KMS-11 (cell line): ENCODE measurements at regions not wholly inside any gene's neighbourhood (a gene's known extent, or its start where the extent isn't known, plus 50 kb on each side); places are given as distances from the start of the nearest gene placed in this dataset.
"Not testable (repeated sequence)": the region's sequence is repeated elsewhere in the genome, so short reads cannot be mapped to it uniquely, and the experiment has no call there.

Experiments
- H2AFZ ChIP-seq: fragments of 200-600 bp; sonication (generic); 2 replicates; pipeline ENCODE4 v1.6.1; 2016; ENCODE audit warnings: antibody characterized with exemption, mixed run types, low read depth
- H3K27ac ChIP-seq: fragments of 200-600 bp; sonication (generic); 2 replicates; pipeline ENCODE4 v1.6.1; 2016; ENCODE audit warnings: mild to moderate bottlenecking, mixed run types
- H3K27me3 ChIP-seq: fragments of 200-600 bp; sonication (generic); 2 replicates; pipeline ENCODE4 v1.6.1; 2017; ENCODE audit warnings: mild to moderate bottlenecking, low read depth, mixed run types, moderate library complexity; ENCODE audit not compliant: insufficient read depth
- H3K36me3 ChIP-seq: fragments of 200-600 bp; sonication (generic); 2 replicates; pipeline ENCODE4 v1.6.1; 2017; ENCODE audit warnings: mild to moderate bottlenecking, mixed run types; ENCODE audit not compliant: insufficient read depth
- H3K4me1 ChIP-seq: fragments of 200-600 bp; sonication (generic); 2 replicates; pipeline ENCODE4 v1.6.1; 2016; ENCODE audit warnings: mild to moderate bottlenecking, low read depth, mixed run types; ENCODE audit not compliant: poor library complexity, severe bottlenecking
- H3K4me2 ChIP-seq: fragments of 200-600 bp; sonication (generic); 2 replicates; pipeline ENCODE4 v1.7.0; 2016; ENCODE audit warnings: mild to moderate bottlenecking, mixed run types
- H3K4me3 ChIP-seq: fragments of 200-600 bp; sonication (generic); IDR thresholded peaks from 2 replicates; pipeline ENCODE4 v1.6.1; 2017; ENCODE audit warnings: low read depth, low read length, mixed read lengths; ENCODE audit not compliant: insufficient read depth
- H3K79me2 ChIP-seq: fragments of 200-600 bp; sonication (generic); 2 replicates; pipeline ENCODE4 v1.6.1; 2016; ENCODE audit warnings: low read depth, mixed run types; ENCODE audit not compliant: insufficient read depth
- H3K9ac ChIP-seq: fragments of 200-600 bp; sonication (generic); 2 replicates; pipeline ENCODE4 v1.6.1; 2016; ENCODE audit warnings: mild to moderate bottlenecking, mixed run types
- H4K20me1 ChIP-seq: fragments of 200-600 bp; sonication (generic); 2 replicates; pipeline ENCODE4 v1.6.1; 2016; ENCODE audit warnings: mild to moderate bottlenecking, mixed run types; ENCODE audit not compliant: insufficient read depth
- CTCF ChIP-seq: fragments of 200-600 bp; sonication (generic); conservative IDR thresholded peaks from 2 replicates; pipeline ENCODE4 v1.6.1; 2017; ENCODE audit warnings: low read depth, mild to moderate bottlenecking, antibody characterized with exemption, low read length, moderate library complexity, mixed read lengths

GRCh38 chr5:43833961-43834360 lies 231.0 kb downstream of the NNT start:
- no peak overlapping the region for H3K27ac ChIP-seq
- no peaks in the 10 kb centered on the region for H3K27me3 ChIP-seq
- no peak overlapping the region for H3K4me2 ChIP-seq
- no peak overlapping the region for H3K4me3 ChIP-seq
- no peaks in the 10 kb centered on the region for H3K79me2 ChIP-seq
- H3K9ac ChIP-seq, result no peak overlapping the region
- H3K36me3 ChIP-seq, result no peaks in the 10 kb centered on the region
- no peaks in the 10 kb centered on the region for H3K4me1 ChIP-seq
- TF ChIP-seq CTCF, result no peak
- H4K20me1 ChIP-seq, result no peaks in the 10 kb centered on the region
- no peak overlapping the region for H2AFZ ChIP-seq

- not testable (repeated sequence) for H3K9ac ChIP-seq, H3K4me1 ChIP-seq, H3K36me3 ChIP-seq, H3K79me2 ChIP-seq, H3K4me2 ChIP-seq, H3K27me3 ChIP-seq, H2AFZ ChIP-seq, H3K4me3 ChIP-seq, H3K27ac ChIP-seq, H4K20me1 ChIP-seq
Observed at GRCh38 chr5:43824325-43824964, 221.5 kb downstream of the NNT start.

GRCh38 chr5:43818394-43818793 lies 215.4 kb downstream of the NNT start:
- not testable (repeated sequence) for H3K4me3 ChIP-seq, H3K27me3 ChIP-seq

GRCh38 chr5:43815497-43815896 lies 212.5 kb downstream of the NNT start:
- Histone ChIP-seq H2AFZ (no peak overlapping the region), H3K27ac (no peak overlapping the region), H3K4me1 (no peaks in the 10 kb centered on the region), H3K27me3 (no peaks in the 10 kb centered on the region), H3K36me3 (no peaks in the 10 kb centered on the region), H3K9ac (no peak overlapping the region), H3K4me3 (no peak overlapping the region), H3K79me2 (no peaks in the 10 kb centered on the region), H4K20me1 (no peaks in the 10 kb centered on the region), H3K4me2 (no peak overlapping the region)
- TF ChIP-seq CTCF, result no peak

More at GRCh38 chr5:43818394-43818793, 215.4 kb downstream of the NNT start:
- H4K20me1 ChIP-seq, H3K9ac ChIP-seq, H3K4me1 ChIP-seq, H3K36me3 ChIP-seq, H3K4me2 ChIP-seq, H3K27ac ChIP-seq, H2AFZ ChIP-seq, H3K79me2 ChIP-seq: not testable (repeated sequence)

- no peak for TF ChIP-seq CTCF
- Histone ChIP-seq H3K9ac (no peak overlapping the region), H3K4me1 (no peaks in the 10 kb centered on the region), H3K4me2 (no peak overlapping the region), H3K79me2 (no peaks in the 10 kb centered on the region), H3K4me3 (no peak overlapping the region), H3K27me3 (no peaks in the 10 kb centered on the region), H4K20me1 (no peaks in the 10 kb centered on the region), H2AFZ (no peak overlapping the region), H3K27ac (no peak overlapping the region), H3K36me3 (no peaks in the 10 kb centered on the region)
Observed at GRCh38 chr5:43804723-43805122, 201.7 kb downstream of the NNT start.
